NCI-H146 (cell line): ENCODE measurements at regions not wholly inside any gene's neighbourhood (a gene's known extent, or its start where the extent isn't known, plus 50 kb on each side); places are given as distances from the start of the nearest gene placed in this dataset.
"Not testable (repeated sequence)": the region's sequence is repeated elsewhere in the genome, so short reads cannot be mapped to it uniquely, and the experiment has no call there.

Experiments
- DNase-seq: peaks from one replicate; lab custom pipeline; 2025; lab: John Stamatoyannopoulos, UW

DNA sequence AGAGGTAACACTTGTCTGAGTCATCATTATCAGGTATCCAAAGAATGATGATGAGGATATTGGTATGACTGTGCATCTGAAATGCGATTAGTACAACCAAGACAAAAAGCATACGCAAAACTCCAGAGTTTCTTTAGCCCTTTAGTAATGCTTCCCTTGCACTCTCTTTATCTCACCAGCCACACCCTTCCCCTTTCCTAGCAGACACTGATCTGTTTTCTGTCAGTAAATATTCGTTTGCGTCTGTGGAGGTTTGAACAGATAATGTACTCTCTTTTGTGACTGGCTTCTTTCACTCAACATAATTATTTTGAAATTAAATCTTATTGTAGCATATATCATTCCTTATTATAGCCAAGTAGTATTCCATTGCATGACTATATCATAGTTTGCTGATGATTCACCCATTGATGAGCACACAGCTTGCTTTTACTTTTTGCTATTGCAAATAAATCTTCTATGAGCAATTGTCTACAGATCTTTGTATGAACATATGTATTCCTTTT lies 775.7 kb downstream of the SLC6A15 start:
- DNase-seq, result no peak

DNA sequence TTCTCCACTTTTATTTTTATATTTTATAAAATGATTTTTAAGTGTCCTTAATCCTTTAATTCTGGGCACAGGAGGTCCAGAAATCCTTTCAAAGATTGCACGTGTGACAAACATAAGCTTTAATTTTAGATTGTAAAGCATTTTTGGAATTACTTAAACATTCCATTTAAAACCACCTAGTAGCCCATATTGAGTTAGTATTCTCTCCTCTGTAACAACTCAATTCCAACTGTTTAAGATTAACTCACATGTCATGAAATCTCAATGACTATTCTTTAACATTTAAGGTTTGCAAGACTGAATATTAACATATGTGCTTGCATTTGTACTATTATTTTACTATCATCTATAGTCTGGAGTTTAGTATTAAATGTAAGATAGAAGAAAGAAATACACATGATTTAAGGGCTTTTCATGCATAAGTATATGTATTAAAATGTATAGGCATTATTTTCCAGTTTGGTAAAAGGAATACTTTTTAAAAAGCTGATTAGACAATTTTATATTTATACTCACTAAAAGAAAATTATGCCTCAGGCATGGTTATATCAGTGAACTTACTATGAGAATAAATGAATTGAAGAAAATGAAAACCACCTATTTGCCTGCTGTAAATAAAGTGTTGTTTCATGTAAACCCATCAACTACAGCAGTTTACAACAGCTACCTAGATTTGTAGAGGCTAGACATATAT lies 776.9 kb downstream of the SLC6A15 start:
- DNase-seq, result no peak

DNA sequence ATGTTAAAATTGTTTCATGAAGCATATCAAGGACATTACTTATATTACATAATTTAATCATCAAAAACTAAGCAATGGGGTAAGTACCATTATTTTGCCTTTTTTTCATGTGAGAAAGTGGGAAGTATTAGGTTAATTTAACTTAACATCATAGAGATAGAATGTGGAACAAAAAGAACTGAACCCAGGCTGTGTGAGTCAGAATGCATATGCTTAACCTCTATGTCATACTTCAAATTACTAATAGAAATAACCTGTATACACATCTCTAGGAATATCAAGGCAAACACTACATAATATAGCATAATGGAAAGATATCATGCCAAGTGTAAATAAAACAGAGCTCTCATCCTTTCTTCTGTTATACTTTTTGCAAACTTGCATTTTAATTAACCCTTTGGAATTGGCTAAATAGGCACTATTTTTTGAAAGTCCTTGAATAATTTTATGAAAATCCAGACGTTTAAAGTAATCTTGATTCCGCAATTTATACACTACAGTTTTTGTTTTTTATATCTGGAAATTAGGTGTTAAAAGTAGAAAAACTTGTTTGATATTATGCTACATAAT lies 777.7 kb downstream of the SLC6A15 start:
- no peak for DNase-seq

DNA sequence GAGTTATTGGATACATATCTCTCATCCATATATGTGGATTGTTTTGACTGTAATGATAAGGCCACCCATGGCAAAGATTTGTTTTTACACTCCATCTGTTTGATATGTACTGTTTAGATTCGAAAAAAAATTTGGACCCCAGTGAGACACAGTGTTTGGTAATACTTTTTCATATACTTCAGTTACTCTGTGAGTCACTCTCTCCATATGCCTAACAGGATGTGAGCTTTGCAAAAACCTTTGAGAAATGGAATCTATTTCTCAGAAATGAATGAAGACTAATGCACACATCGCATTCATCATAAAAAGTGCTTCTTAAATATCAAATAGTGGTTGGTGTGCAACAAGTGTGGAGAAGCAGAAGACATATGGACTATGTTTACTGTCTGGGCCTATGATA lies 781.5 kb downstream of the SLC6A15 start:
- DNase-seq, result no peak

DNA sequence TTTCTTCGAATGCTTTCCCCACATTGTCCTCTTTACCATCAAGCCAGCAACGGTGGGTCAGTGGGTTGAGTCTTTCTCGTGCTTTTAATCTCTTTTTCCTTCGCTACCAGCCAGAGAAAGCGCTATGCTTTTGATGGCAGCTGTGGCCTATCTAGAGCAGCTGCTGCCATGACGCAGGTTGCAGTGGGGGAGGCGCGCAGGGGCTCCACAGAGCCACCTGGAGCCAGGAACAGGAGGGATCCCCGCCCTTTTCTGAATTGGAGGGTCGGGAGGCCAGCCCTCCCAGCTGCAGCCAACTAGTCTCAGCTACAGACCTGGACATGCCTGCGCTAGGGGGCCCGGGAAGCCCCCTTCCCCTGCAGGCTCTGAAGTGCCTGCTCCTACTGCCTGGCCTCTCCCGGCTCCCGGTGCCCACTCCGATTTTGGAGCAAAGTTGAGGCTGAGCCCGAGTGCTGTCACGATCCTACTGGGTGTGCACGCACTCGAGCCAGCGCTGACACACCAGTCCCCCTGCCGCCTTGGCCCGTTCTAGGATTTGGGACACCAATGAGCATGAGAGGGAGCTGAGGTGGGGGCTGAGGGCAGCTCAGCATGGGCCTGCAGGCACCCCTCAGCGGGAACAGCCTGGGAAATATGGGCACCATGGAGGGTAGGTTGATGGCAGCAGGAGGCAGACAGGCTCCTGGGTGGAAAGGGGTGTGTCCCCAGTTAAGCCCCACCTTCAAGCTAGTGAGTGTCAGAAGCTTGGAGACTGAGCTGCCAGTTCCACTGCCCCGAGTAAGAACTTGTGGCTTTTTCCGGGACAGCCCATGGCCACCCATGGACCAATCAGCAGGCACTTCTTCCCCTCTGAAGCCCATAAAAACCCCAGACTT lies 784.2 kb downstream of the SLC6A15 start:
- peak; percentile 83 for DNase-seq

DNA sequence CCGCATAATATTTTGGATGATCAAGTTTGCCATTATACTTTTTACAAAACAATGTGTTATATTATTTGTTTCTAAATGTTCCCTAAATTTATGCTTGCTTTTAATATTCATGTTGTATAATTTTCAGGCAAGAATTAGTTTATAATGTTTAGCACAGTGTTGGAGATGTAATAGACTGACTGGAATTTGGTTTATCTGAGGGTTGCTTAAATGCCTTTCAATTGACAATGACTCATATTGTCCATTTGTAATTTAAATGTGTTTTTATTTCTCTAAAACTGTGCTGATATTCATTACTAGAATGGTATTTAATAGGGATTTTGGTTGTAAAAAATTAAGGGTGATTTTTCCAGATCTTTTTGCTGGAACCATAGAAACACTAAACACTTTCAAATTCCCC lies 788.4 kb downstream of the SLC6A15 start:
- DNase-seq, result no peak

DNA sequence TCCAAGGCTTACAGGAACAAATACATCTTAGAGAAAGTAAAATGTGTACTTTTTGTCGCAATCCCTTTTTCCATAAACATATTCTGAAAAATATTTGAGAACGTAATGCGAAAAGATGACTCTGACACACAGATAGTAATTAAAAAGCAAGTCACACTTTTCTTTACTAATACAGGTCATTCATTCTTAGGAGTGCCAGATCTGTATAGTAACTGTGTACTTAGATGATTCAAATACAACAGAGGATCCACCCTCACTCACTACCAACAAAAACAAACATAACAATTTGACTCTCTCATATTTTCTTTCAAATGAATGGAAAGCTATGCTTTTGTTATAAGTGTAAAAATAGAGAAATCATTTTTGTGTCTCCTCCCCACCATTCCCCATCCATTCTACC lies 795.4 kb downstream of the SLC6A15 start:
- DNase-seq, result no peak

DNA sequence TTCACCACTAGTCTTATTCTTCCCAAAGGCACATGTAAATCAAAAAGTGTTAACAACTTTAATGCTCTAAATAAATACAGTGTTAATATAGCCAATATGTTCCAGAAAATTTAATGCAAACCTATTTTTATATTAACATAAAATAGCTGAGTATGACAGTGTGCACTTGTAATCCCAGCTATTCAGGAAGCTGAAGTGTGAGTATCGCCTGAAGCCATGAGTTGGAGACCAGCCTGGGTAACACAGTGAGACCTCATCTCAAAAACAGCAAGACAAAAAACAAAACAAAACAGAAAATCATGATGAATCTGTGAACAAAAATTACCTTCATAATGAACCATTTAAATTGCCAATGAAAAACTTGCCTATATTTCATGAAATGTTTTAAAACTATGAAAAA lies 798.9 kb downstream of the SLC6A15 start:
- DNase-seq, result no peak

DNA sequence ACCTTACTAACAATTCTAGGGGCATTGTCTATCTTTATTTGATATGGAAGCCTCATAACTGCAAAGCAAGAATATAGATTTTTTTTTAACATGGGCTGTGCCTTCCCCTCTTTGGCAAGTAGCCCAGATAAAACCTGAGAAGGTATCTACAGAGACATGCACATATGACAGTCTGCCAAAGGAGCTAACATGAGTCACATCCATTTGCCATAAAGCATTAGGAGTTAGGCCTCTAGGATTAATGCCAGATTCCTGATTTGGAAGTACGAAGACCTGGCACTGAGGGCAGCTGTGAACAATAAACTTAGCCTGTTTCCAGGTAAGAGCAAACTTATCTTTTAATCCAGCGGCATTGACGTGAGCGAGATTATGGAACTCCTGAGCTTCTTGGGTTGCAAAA lies 808.7 kb downstream of the SLC6A15 start:
- DNase-seq, result not testable (repeated sequence)

DNA sequence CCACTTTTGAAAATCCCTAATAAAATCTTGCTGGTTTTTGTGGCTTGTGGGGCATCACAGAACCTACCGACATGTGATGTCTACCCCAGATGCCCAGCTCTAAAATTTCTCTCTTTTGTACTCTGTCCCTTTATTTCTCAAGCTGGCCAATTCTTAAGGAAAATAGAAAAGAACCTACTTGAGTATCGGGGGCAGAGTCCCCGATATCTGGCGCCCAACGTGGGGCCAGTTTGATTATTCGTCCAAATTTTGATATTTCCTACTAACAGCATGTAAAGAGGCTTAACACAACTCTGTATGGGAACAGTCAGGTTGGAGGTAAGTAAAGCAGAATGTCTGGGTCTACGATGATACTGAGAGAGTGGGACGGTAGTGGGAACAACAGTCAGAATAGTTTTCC lies 810.6 kb downstream of the SLC6A15 start:
- DNase-seq, result not testable (repeated sequence)

DNA sequence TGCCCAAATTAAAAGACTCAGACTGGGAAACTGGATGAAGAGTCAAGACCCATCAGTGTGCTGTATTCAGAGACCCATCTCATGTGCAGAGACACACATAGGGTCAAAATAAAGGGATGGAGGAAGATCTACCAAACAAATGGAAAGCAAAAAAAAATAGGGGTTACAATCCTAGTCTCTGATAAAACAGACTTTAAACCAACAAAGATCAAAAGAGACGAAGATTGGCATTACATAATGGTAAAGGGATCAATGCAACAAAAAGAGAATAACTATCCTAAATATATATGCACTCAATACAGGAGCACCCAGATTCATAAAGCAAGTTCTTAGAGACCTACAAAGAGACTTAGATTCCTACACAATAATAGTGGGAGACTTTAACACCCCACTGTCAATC lies 813.0 kb downstream of the SLC6A15 start:
- peak; percentile 12 for DNase-seq

DNA sequence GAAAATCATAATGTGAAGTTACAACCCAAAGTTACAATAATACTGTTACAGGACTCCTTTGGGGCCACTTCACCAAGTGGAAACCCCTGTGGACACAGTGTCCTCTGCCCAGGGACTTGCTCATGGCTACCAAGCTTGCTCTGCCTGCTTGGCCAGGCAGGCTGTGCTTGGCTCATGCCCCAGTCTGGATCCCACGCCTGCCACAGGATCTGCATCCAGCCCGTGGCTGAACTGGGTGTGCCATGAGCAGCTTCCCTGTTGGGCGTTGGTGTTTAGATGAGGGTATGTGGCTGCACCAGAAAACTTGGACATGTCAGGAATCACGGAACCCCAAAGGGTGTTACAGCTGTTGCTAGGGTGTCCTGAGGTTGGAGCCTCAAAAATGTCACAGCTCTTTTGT lies 820.9 kb downstream of the SLC6A15 start:
- DNase-seq, result no peak

DNA sequence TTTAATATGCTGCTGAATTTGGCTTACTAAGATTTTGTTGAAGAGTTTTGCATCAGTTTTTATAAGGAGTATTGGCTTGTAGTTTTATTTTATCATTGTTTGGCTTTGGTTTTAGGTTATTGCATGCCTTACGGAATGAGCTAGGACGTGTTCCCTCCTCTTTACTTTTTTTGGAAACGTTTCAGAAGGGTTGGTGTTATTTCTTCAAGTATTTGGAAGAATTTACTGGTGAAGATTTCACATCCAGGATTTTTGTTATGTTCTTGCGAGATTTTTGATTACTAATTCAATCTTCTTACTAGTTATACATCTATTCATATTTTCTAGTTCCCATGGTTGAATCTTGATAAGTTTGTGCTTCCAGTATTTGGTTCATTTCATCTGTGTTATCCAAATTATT lies 823.2 kb downstream of the SLC6A15 start:
- no peak for DNase-seq

DNA sequence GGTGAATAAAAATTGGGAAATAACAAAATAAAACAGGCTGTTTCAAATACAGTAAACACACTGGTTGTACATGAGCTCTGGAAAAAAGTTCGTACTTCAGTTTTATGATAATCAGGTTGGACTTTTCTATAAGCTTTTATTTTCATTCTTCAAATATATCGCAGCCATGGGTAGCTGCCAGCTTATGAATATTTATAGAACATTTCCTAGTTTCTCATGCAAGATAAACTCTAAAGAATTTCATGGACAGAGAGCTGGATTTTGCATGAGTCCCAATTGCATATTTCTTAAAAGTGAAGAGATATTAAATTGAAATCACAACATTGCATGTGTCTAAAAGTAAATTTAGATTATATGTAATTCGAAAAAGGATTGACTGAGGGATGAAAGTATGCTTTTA lies 827.6 kb downstream of the SLC6A15 start:
- no peak for DNase-seq

DNA sequence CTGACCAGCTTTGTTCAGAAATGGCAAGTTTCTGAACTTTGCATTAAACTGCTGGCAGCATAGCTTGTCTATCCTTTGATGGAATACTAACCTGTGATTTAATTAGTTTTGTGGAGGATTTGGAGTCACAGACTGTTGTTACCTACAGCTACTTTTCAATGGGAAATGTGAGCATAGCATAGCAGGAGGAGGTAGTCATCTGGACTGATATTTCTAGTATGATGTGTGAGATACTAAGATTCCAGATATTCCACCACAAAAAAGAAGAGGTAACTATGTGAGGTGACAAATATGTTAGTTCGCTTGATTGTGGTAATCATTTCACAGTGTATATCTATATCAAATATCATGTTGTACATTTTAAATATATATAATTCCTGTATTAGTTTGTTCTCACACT lies 833.0 kb downstream of the SLC6A15 start:
- no peak for DNase-seq

DNA sequence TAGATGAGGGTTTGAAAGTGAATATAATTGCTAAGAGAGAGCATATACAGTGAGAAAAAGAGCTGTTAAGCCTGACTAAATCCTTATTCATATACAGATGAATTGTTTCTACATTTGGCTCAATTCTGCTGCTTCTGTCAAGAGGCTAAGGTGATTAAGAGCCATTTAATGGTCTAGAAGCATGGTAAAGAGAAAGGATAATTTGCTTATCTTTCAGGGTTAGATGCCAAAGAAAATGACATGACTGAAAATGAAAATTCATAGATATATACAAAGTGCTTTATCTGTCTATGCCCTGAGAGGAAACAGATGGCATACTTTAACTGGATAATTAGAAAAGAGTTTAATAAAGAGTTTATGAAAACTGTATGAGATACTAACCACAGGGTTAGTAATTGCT lies 834.9 kb downstream of the SLC6A15 start:
- DNase-seq, result peak; percentile 8

DNA sequence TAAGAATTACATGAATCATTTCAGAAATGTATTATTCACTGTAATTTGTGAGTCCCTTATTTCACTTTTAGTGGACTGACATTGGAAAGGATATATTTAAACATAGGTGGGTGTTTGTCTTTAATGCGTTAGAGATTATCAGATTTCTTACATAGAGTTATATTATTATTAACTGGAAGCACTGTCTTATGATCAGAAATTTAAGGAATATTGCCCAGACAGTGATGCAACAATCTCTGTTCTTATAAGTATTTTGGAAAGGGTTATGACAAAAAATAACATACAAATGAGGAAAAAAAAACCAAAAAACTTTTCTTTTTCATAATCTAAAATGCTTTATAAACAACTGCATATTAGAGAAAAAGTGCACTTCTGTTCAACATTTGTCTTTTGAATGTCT lies 836.6 kb downstream of the SLC6A15 start:
- no peak for DNase-seq

DNA sequence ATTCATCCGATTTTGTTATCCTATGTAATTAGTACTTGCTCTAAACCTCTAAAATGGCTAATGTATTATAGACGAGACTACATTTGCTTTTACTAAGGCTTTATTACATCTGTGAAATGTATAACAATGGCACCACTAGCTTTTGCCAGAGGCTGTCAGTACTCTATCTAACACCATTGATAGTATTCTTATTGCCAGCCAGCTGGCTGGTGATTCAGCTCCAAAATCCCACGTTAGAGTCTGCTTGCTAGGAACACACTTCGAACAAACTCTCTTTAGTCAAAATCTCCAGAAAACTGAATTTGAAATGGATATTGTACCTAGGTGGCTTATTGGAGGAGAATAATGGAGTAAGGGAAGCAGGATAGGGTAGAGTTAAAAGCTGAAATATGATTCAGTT lies 839.2 kb downstream of the SLC6A15 start:
- DNase-seq, result no peak

DNA sequence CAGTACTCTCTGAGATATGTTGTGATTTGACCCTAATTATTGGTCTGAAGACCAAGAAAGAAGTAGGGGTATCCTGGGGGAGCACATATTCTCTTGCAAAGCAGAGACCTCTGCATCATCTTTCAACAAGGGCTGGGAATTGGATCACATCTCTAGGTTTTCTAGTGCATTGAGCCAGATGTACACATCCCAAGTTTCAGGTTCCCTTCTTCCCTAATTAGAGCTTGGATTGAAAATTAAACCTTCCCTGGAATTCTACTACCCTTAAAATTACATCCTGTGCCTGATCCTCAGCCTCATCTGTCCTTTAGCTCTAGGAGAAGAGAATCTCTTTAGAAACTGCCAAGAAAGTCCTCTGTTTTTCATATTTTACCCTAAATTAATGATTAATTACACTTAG lies 839.6 kb downstream of the SLC6A15 start:
- no peak for DNase-seq

DNA sequence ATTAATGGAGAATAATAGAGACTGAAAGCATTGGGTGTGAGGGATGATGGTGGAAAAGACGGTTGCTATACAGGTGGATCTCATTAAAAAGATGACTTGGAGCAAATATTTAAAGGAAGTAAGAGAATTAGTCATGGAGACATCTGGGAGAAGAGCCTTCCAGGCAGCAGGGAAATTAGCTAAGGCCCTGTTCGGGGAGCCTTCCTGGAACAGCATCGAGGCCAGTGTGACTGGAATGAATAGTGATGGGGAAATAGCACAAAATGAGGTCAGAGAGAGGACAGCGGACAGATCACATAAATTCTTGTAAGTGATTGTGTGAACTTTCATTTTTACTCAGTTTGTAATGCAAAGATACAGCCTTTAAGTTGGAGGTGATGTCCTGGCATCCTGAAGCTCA lies 842.3 kb downstream of the SLC6A15 start:
- DNase-seq, result no peak

DNA sequence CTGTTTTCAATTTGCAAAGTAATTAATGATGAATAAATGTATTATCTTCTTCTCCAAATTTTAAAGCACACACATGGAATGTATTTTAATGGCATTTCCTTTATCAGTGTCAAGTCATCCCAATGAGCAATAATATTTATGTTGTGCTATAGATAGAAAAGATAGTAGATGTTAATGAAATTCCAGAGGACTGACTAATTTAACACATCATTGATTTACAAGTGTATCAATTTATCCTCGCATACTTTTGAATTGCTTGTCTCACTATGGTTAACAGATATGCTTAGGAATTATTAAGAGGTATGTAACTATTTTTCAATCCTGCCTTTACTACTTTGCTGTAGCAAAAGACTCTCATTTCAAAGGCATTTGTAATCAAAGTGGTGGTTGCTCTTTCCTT lies 842.9 kb downstream of the SLC6A15 start:
- no peak for DNase-seq

DNA sequence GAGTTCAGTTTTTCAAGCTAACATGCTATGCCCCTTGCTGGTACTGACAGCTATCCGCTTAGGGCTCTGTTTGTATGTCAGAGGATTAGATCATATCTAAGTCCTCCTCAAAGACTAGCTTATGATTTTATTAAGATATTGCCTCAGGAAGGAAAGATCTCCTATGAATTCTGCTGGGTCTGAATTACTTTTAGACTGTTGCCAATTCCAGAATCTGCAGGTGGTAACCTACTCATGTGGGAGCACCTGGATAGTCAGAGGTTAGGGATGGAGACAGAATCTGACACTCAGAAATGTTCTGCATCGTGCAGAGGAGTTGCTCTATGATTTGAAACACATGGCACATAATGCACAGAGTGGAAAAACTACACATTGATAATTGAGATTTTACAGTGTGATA lies 843.4 kb downstream of the SLC6A15 start:
- DNase-seq, result peak; percentile 0

DNA sequence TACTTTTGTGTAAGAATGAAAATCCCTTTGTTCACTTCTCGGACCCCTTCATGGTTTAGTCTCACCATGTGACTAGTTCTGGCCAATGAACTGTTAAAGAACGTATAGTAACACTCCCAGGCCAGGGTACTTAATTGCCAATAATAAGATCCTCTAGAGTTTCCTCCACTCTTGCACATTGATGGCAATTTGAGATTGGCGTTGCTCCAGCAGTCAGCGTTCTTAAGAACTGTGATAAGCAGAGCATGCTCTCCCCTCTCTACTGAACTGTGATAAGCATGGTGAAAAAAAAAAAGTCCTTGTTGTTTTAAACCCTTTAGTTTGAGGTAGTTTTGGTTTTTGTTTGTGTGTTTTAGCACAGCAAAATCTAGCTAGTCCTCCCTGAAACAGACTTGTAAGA lies 854.5 kb downstream of the SLC6A15 start:
- DNase-seq, result no peak
